Peyer's patch (tissue), 4 donors: ENCODE measurements at regions not wholly inside any gene's neighbourhood (a gene's known extent, or its start where the extent isn't known, plus 50 kb on each side); places are given as distances from the start of the nearest gene placed in this dataset.
"Not testable (repeated sequence)": the region's sequence is repeated elsewhere in the genome, so short reads cannot be mapped to it uniquely, and the experiment has no call there.

ENCODE experiments used
- DNase-seq, 3 donors: peaks; one replicate each; pipeline ENCODE4 v3.0.0-alpha.2; 2017 to 2019
- H3K27ac ChIP-seq, 4 donors: fragments of 200-600 bp; sonication (generic); one replicate each; pipeline ENCODE4 v1.5.1; 2016 to 2019
- H3K27me3 ChIP-seq, 2 donors: fragments of 200-600 bp; sonication (generic); one replicate each; pipeline ENCODE4 v1.5.1; 2019
- H3K36me3 ChIP-seq, 3 donors: fragments of 200-600 bp; sonication (generic); one replicate each; pipeline ENCODE4 v1.5.1; 2016 to 2019
- H3K4me1 ChIP-seq, 4 donors: fragments of 200-600 bp; sonication (generic); one replicate each; pipeline ENCODE4 v1.5.1; 2016 to 2019
- H3K4me3 ChIP-seq, 4 donors: fragments of 200-600 bp; sonication (generic); 1 replicate in 3 of 4; 2 replicates in 1 of 4; pipeline ENCODE4 v1.5.1; 2016 to 2019; ENCODE audit warnings: mild to moderate bottlenecking in 1 of 4
- H3K9me3 ChIP-seq, 4 donors: fragments of 200-600 bp; sonication (generic); one replicate each; pipeline ENCODE4 v1.5.1; 2016 to 2019; ENCODE audit warnings: mild to moderate bottlenecking in 1 of 4
- POLR2A ChIP-seq, 2 donors: fragments of 450-650 bp; IDR thresholded peaks; one replicate each; pipeline ENCODE4 v1.5.1; 2017; ENCODE audit warnings: antibody characterized with exemption in 2 of 2, mild to moderate bottlenecking in 2 of 2, moderate library complexity in 2 of 2
- TF ChIP-seq, protein P1 (sequence below), 6 experiments: fragments of 450-650 bp in 4 of 6; fragments of 200-600 bp in 2 of 6; sonication (generic) in 1 of 6; IDR thresholded peaks; one replicate each; pipeline ENCODE4 v1.5.1; 2017 to 2019; ENCODE audit warnings: antibody characterized with exemption in 6 of 6, mild to moderate bottlenecking in 3 of 6, moderate library complexity in 1 of 6

DNA sequence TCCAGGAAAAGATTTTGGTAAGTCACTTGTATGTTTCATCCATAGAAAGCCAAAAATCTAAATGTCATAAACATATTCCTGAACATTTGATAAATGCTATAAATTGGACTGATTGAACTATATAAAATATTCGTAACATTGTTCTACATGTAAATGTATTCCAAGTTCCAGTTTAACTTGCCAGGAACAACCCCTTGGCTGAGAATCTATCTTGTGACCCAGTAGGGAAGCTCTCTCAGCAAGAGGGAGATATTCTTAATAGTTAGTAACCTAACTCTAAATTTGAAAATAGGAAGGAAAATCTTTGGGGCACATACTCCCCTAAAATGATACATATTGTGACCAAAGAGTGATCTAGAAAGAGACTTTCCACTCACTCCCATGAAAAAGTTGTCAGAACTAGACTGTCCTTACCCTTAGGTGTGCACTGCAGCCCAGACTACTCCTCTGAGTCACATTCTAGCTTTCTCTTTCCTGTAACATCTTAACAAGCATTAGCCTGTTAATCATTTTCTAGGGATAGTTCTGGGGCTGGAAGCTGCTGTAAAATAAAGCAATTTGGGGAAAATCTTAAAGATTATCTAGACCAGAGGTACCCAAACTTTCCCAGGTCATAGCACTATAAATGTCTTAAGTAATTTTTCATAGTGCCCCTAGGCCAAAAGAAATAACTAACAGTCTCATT lies 73.7 kb upstream of the SKAP2 start:
- TF ChIP-seq, protein P1, sequence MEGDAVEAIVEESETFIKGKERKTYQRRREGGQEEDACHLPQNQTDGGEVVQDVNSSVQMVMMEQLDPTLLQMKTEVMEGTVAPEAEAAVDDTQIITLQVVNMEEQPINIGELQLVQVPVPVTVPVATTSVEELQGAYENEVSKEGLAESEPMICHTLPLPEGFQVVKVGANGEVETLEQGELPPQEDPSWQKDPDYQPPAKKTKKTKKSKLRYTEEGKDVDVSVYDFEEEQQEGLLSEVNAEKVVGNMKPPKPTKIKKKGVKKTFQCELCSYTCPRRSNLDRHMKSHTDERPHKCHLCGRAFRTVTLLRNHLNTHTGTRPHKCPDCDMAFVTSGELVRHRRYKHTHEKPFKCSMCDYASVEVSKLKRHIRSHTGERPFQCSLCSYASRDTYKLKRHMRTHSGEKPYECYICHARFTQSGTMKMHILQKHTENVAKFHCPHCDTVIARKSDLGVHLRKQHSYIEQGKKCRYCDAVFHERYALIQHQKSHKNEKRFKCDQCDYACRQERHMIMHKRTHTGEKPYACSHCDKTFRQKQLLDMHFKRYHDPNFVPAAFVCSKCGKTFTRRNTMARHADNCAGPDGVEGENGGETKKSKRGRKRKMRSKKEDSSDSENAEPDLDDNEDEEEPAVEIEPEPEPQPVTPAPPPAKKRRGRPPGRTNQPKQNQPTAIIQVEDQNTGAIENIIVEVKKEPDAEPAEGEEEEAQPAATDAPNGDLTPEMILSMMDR (IDR thresholded peaks at IDR 0.05) = no peak
- no peak for TF ChIP-seq POLR2A (IDR thresholded peaks at IDR 0.05)
- H3K4me1 ChIP-seq = no peaks in the 10 kb centered on the region
- H3K36me3 ChIP-seq = no peaks in the 10 kb centered on the region
- no peak overlapping the region for H3K27ac ChIP-seq
- H3K27me3 ChIP-seq = no peaks in the 10 kb centered on the region
- H3K9me3 ChIP-seq = no peaks in the 10 kb centered on the region
- H3K4me3 ChIP-seq = no peak overlapping the region
- DNase-seq = no peak

DNA sequence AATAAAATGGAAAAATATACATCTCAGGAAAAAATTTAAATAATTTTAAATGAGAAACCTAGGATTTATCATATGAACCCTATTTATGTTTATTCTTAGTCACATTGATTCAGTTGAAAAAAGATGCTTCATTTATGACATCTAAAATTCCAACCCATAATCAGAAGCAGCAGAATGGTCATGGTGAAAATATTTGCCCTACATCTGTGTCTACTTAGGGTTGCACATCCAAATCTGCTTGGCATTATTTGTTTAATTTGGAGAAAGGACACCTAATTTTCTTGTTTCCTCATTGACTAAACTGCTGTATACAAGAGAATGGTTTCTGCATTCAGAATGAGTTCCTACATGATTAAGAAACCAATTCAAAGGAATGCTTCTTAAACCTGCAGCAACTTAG lies 72.9 kb upstream of the SKAP2 start:
- H3K36me3 ChIP-seq = no peaks in the 10 kb centered on the region
- no peaks in the 10 kb centered on the region for H3K27me3 ChIP-seq
- H3K9me3 ChIP-seq = no peaks in the 10 kb centered on the region
- DNase-seq = no peak
- no peak overlapping the region for H3K4me3 ChIP-seq
- H3K4me1 ChIP-seq = no peaks in the 10 kb centered on the region
- TF ChIP-seq, protein P1 (IDR thresholded peaks at IDR 0.05) = no peak
- no peak for TF ChIP-seq POLR2A (IDR thresholded peaks at IDR 0.05)
- no peak overlapping the region for H3K27ac ChIP-seq

DNA sequence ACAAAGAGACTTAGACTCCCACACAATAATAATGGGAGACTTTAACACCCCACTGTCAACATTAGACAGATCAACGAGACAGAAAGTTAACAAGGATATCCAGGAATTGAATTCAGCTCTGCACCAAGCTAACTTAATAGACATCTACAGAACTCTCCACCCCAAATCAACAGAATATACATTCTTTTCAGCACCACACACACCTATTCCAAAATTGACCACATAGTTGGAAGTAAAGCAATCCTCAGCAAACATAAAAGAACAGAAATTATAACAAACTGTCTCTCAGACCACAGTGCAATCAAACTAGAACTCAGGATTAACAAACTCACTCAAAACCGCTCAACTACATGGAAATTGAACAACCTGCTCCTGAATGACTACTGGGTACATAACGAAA lies 68.2 kb upstream of the SKAP2 start:
- H3K9me3 ChIP-seq, DNase-seq, H3K4me1 ChIP-seq, H3K27me3 ChIP-seq, H3K27ac ChIP-seq, H3K4me3 ChIP-seq, H3K36me3 ChIP-seq: not testable (repeated sequence)

DNA sequence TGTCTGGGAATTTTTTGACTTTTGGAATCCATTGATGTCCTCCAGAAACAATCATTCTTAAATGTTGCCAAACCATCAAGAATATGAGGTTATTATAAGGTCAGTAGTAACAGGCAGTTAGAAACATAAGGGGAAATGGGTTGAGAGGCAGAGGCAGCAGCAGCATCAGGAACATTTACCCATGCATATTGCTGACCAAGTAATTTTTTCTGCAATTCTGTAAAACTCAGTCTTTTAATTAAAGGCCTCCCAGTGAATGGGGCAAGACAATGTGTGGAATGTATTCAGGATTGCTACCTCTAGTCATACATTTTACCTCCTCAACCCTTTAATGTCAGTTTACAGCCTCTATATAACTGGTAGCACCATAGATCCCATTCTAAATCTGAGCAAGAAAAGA lies 66.5 kb upstream of the SKAP2 start:
- DNase-seq = no peak
- Histone ChIP-seq H3K4me1 (no peaks in the 10 kb centered on the region), H3K4me3 (no peak overlapping the region), H3K36me3 (no peaks in the 10 kb centered on the region), H3K27me3 (no peaks in the 10 kb centered on the region), H3K9me3 (no peaks in the 10 kb centered on the region), H3K27ac (no peak overlapping the region)
- no peak for TF ChIP-seq POLR2A (IDR thresholded peaks at IDR 0.05)
- TF ChIP-seq, protein P1 (IDR thresholded peaks at IDR 0.05) = no peak

DNA sequence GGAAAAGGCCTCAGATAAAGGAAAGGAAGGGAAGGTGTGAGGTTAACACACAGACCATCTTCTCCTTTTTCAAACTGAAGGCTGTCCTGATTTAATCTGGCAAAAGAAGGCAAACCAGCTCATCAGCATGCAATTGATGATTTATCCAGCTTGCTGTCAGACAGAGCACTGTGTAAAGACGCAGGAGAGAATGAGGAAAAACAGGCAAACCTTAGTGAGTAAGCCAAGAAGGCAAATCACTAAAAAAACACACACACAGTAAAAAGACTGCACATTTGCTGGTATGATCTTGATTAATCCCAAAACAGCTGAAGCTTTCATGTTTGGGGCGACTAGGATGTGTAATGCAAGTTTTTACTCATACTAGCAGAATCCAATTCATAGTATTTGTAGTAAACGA lies 65.8 kb upstream of the SKAP2 start:
- Histone ChIP-seq H3K27me3 (no peaks in the 10 kb centered on the region), H3K9me3 (no peaks in the 10 kb centered on the region), H3K4me3 (no peak overlapping the region), H3K27ac (no peak overlapping the region), H3K4me1 (no peaks in the 10 kb centered on the region), H3K36me3 (no peaks in the 10 kb centered on the region)
- TF ChIP-seq, protein P1 (IDR thresholded peaks at IDR 0.05) = no peak
- TF ChIP-seq POLR2A (IDR thresholded peaks at IDR 0.05) = no peak
- no peak for DNase-seq

DNA sequence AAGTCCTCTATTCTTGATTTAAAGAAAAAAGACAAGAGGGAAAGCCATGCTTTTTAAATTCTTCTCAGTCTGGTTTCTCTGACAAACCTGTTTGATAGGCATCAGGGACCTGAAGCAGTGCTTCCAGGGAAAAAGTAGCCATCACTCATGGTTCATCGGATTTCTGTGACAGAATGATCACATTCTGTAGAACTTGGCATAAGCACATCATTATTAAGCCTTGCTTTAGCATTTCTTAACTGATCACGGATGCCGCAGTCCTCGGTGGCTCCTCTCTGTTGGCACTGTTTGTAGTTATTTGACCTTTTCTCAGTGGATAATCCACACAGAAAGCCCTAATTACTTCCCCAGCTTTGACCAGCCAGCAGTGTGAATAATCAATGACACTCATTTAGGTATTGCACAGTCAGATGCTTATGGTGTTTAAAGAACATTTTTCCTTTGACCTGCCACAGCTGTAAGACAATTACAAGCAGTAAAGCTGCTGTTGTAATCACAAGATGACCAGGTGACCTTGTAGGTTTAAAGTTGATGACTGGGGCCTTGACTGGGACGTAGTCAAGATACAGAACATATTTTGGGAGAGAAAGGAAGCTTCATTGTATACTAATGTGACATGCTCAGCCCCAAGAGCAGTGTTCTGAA lies 64.4 kb upstream of the SKAP2 start:
- Histone ChIP-seq H3K27me3 (no peaks in the 10 kb centered on the region), H3K4me3 (no peak overlapping the region), H3K9me3 (no peaks in the 10 kb centered on the region), H3K4me1 (no peaks in the 10 kb centered on the region), H3K27ac (no peak overlapping the region), H3K36me3 (no peaks in the 10 kb centered on the region)
- DNase-seq = no peak
- no peak for TF ChIP-seq POLR2A (IDR thresholded peaks at IDR 0.05)
